GM18868 (cell line): ENCODE measurements at regions not wholly inside any gene's neighbourhood (a gene's known extent, or its start where the extent isn't known, plus 50 kb on each side); places are given as distances from the start of the nearest gene placed in this dataset.
"Not testable (repeated sequence)": the region's sequence is repeated elsewhere in the genome, so short reads cannot be mapped to it uniquely, and the experiment has no call there.

Experiments used
- ATAC-seq: cut with Tn5 transposase; IDR thresholded peaks from one replicate; pipeline ENCODE4 v1.9.1; 2021; ENCODE audit warnings: mild to moderate bottlenecking, moderate library complexity; ENCODE audit not compliant: unreplicated experiment

- ATAC-seq, result not testable (repeated sequence)
Observed at GRCh38 chr11:49817705-49818430, 134.3 kb upstream of the OR4C13 start.

GRCh38 chr11:49823188-49823587 lies 129.0 kb upstream of the OR4C13 start:
- not testable (repeated sequence) for ATAC-seq

- ATAC-seq, result not testable (repeated sequence)
Observed at GRCh38 chr11:49850541-49850940, 101.7 kb upstream of the OR4C13 start.

GRCh38 chr11:49851511-49851910 lies 100.7 kb upstream of the OR4C13 start:
- no peak for ATAC-seq

- no peak for ATAC-seq
Observed at GRCh38 chr11:49851971-49852389, 100.2 kb upstream of the OR4C13 start.

GRCh38 chr11:49888875-49889274 lies 63.3 kb upstream of the OR4C13 start:
- ATAC-seq, result not testable (repeated sequence)

GRCh38 chr11:49891910-49892671 lies 60.1 kb upstream of the OR4C13 start:
- not testable (repeated sequence) for ATAC-seq

- not testable (repeated sequence) for ATAC-seq
Observed at GRCh38 chr11:49893442-49893841, 58.7 kb upstream of the OR4C13 start.
